HPDE6-E6E7 (cell line): ENCODE measurements at regions not wholly inside any gene's neighbourhood (a gene's known extent, or its start where the extent isn't known, plus 50 kb on each side); places are given as distances from the start of the nearest gene placed in this dataset.

Experiments used
- DNase-seq: peaks from one replicate; pipeline ENCODE4 v3.0.0; 2011; ENCODE audit warnings: missing footprints; ENCODE audit errors: extremely low spot score

- no peak for DNase-seq
Measured at GRCh38 chr2:187136646-187137045, 287.7 kb upstream of the ZSWIM2 start.

GRCh38 chr2:187134306-187134705 lies 285.3 kb upstream of the ZSWIM2 start:
- DNase-seq: no peak

- DNase-seq: no peak
Measured at GRCh38 chr2:187129868-187130267, 280.9 kb upstream of the ZSWIM2 start.

GRCh38 chr2:187129306-187129705 lies 280.3 kb upstream of the ZSWIM2 start:
- DNase-seq: no peak

GRCh38 chr2:187126247-187127005 lies 277.5 kb upstream of the ZSWIM2 start:
- no peak for DNase-seq

GRCh38 chr2:187125318-187125717 lies 276.3 kb upstream of the ZSWIM2 start:
- DNase-seq: no peak

- DNase-seq: no peak
Measured at GRCh38 chr2:187124529-187124928, 275.6 kb upstream of the ZSWIM2 start.

GRCh38 chr2:187118331-187119099 lies 269.5 kb upstream of the ZSWIM2 start:
- DNase-seq: no peak

GRCh38 chr2:187117483-187117882 lies 268.5 kb upstream of the ZSWIM2 start:
- DNase-seq: no peak

GRCh38 chr2:187115627-187116026 lies 266.7 kb upstream of the ZSWIM2 start:
- no peak for DNase-seq

GRCh38 chr2:187107001-187107400 lies 258.0 kb upstream of the ZSWIM2 start:
- no peak for DNase-seq

GRCh38 chr2:187105218-187105617 lies 256.2 kb upstream of the ZSWIM2 start:
- DNase-seq: no peak

- no peak for DNase-seq
Measured at GRCh38 chr2:187102381-187102780, 253.4 kb upstream of the ZSWIM2 start.

- DNase-seq: no peak
Measured at GRCh38 chr2:187098154-187098553, 249.2 kb upstream of the ZSWIM2 start.

- DNase-seq: no peak
Measured at GRCh38 chr2:187093771-187094412, 244.9 kb upstream of the ZSWIM2 start.

GRCh38 chr2:187091664-187092063 lies 242.7 kb upstream of the ZSWIM2 start:
- DNase-seq: no peak

- DNase-seq: no peak
Measured at GRCh38 chr2:187084524-187084923, 235.6 kb upstream of the ZSWIM2 start.

- no peak for DNase-seq
Measured at GRCh38 chr2:187081461-187081860, 232.5 kb upstream of the ZSWIM2 start.

GRCh38 chr2:187079901-187080300 lies 230.9 kb upstream of the ZSWIM2 start:
- DNase-seq: no peak

GRCh38 chr2:187078297-187078696 lies 229.3 kb upstream of the ZSWIM2 start:
- no peak for DNase-seq

- no peak for DNase-seq
Measured at GRCh38 chr2:187075671-187076070, 226.7 kb upstream of the ZSWIM2 start.

- DNase-seq: no peak
Measured at GRCh38 chr2:187075199-187075635, 226.2 kb upstream of the ZSWIM2 start.

GRCh38 chr2:187058198-187058597 lies 209.2 kb upstream of the ZSWIM2 start:
- DNase-seq: no peak
